ENCODE measurements at regions not wholly inside any gene's neighbourhood (a gene's known extent, or its start where the extent isn't known, plus 50 kb on each side); places are given as distances from the start of the nearest gene placed in this dataset.
"Not testable (repeated sequence)": the region's sequence is repeated elsewhere in the genome, so short reads cannot be mapped to it uniquely, and the experiment has no call there.

DNA sequence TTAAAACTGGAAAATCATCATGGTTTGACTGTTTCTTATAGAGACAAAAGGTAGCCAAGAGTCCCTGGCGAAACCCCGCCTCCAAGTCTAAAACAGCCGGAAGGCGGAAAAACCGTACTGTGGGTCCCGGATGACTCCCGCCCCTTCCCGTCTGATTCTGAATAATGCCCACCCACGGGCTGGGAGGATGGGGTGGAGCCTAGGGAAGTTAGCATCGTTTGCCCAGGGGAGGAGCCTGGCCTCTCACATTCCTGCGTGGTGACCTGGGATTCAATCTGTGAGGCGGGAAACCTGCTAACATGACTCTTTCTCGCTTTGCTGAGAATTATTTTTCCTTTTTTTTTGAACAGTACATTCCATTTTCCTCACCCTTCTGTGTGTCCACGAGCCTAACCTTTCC lies 124.9 kb downstream of the KCNK1 start:
- no peak for TF ChIP-seq POLR2A (IDR thresholded peaks at IDR 0.05)
- TF ChIP-seq, protein P1, sequence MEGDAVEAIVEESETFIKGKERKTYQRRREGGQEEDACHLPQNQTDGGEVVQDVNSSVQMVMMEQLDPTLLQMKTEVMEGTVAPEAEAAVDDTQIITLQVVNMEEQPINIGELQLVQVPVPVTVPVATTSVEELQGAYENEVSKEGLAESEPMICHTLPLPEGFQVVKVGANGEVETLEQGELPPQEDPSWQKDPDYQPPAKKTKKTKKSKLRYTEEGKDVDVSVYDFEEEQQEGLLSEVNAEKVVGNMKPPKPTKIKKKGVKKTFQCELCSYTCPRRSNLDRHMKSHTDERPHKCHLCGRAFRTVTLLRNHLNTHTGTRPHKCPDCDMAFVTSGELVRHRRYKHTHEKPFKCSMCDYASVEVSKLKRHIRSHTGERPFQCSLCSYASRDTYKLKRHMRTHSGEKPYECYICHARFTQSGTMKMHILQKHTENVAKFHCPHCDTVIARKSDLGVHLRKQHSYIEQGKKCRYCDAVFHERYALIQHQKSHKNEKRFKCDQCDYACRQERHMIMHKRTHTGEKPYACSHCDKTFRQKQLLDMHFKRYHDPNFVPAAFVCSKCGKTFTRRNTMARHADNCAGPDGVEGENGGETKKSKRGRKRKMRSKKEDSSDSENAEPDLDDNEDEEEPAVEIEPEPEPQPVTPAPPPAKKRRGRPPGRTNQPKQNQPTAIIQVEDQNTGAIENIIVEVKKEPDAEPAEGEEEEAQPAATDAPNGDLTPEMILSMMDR (IDR thresholded peaks at IDR 0.05): no peak
- no peak for TF ChIP-seq EP300 (IDR thresholded peaks at IDR 0.05; ENCODE audit: low read depth)
- no peak for TF ChIP-seq POLR2AphosphoS5 (IDR thresholded peaks at IDR 0.05)
- in situ Hi-C loops (cut with MboI; ENCODE audit: low pct_ligation_motif_present in 1 of 4, low pct_unique_long_range_greater_than_20kb in 1 of 4, low sequenced_read_pairs in 3 of 4): no loop called here

DNA sequence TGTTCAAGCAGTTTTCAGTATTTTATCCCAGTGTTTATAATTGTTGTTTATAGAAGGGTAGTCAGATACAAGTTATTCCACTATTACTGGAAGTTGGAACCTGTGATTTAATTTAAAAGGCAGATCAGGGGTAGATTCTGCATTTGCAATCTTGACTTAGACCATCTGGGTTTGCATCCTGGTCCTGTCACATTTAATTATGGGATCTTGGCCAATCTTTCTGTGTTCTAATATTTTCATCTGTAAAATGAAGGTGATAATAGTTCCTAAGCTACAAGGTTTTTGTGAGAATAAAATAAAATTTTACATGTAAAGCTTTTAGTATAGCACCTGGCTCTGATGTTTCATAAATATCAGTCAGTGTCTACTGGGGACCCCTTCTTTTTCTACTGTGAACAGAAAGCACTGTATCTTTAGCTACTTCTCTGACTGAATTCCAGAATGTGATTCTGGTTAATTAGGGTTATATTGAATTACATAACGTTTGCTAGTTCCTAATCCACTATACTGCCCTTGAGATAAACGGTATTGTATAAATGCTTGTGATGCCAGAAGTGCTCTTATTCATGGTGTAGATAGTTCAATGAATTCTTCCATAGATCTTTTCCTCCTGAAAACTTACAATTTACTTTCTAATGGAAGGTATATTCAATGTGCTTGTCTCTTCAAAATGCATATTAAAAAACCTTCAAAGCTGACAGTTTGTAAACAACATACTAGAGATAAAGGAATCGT lies 131.0 kb downstream of the KCNK1 start:
- no peaks in the 10 kb centered on the region for H3K36me3 ChIP-seq
- in situ Hi-C loops (cut with MboI; ENCODE audit: low pct_ligation_motif_present in 1 of 4, low pct_unique_long_range_greater_than_20kb in 1 of 4, low sequenced_read_pairs in 3 of 4) (no loop called here), intact Hi-C loops (cut with DNase I; ENCODE audit: low total_unique reads) (no loop called here)
- no peak for DNase-seq
- H3K9me3 ChIP-seq: no peaks in the 10 kb centered on the region
- no peaks in the 10 kb centered on the region for H3K27me3 ChIP-seq
- no peaks in the 10 kb centered on the region for H3K4me1 ChIP-seq
- no peak overlapping the region for H3K27ac ChIP-seq
- no peak overlapping the region for H3K4me3 ChIP-seq
- WGBS, 2 donors (ENCODE audit: low coverage in 1 of 2): 18 to 31% methylated on average over 3 of the region's 3 CpGs
- TF ChIP-seq POLR2AphosphoS5 (IDR thresholded peaks at IDR 0.05): no peak
- TF ChIP-seq POLR2A (IDR thresholded peaks at IDR 0.05): no peak
- TF ChIP-seq, protein P1 (IDR thresholded peaks at IDR 0.05): no peak
- TF ChIP-seq EP300 (IDR thresholded peaks at IDR 0.05; ENCODE audit: low read depth): no peak

More for the DNA sequence above, 124.9 kb downstream of the KCNK1 start:
- H3K27me3 ChIP-seq: no peaks in the 10 kb centered on the region
- no peaks in the 10 kb centered on the region for H3K9me3 ChIP-seq
- H3K4me3 ChIP-seq: no peak overlapping the region
- H3K4me1 ChIP-seq: no peaks in the 10 kb centered on the region
- no peak overlapping the region for H3K27ac ChIP-seq
- WGBS, 2 donors (ENCODE audit: low coverage in 1 of 2): 82 to 88% methylated on average over 14 of the region's 14 CpGs
- H3K36me3 ChIP-seq: no peaks in the 10 kb centered on the region
- no peak for DNase-seq
- intact Hi-C loops (cut with DNase I; ENCODE audit: low total_unique reads): no loop called here

DNA sequence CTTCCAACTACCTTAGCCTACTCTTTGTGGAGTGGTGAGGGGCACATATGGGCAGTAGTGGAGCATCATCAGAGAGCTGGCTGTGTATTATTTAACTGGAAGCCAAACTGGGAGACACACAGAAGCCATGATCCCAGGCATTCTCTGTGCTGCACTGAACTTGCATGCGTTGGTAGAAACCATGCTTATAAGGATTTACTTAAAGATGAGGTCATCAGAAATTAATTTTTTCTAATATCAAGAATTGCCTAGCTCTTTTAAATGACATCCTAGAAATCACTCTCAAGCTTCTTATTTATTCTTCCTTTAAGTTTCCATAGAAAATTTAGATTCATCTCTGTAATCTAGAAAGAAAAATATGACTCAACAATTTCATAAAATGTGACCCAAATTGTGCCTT lies 136.2 kb downstream of the KCNK1 start:
- Histone ChIP-seq H3K4me1 (no peaks in the 10 kb centered on the region), H3K4me3 (no peak overlapping the region), H3K27ac (no peak overlapping the region), H3K27me3 (no peaks in the 10 kb centered on the region), H3K36me3 (no peaks in the 10 kb centered on the region), H3K9me3 (no peaks in the 10 kb centered on the region)
- DNase-seq: no peak
- intact Hi-C loops (cut with DNase I; ENCODE audit: low total_unique reads) (no loop called here), in situ Hi-C loops (cut with MboI; ENCODE audit: low pct_ligation_motif_present in 1 of 4, low pct_unique_long_range_greater_than_20kb in 1 of 4, low sequenced_read_pairs in 3 of 4) (no loop called here)
- TF ChIP-seq EP300 (IDR thresholded peaks at IDR 0.05; ENCODE audit: low read depth) (no peak), POLR2AphosphoS5 (IDR thresholded peaks at IDR 0.05) (no peak), POLR2A (IDR thresholded peaks at IDR 0.05) (no peak)
- TF ChIP-seq, protein P1 (IDR thresholded peaks at IDR 0.05): no peak
- 86 to 90% methylated on average over 1 of the region's 1 CpG for WGBS, 2 donors (ENCODE audit: low coverage in 1 of 2)

DNA sequence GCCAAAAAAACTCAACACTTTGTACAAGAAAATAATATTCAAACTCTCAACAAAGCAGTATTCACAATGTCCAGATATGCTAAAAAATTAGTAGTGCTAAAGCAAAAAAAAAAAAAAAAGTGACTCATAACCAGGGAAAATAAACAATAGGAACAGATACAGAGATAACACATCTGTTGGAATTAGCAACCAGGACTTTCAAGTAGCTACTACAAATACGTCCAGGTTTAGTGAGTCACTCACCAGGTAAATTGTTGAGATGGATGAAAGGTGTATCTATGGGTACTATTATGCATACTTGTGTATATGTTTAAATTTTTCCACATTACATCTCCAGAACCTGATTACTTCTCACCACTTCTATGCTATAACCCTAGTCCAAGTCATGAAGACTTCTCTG lies 144.8 kb upstream of the SLC35F3 start:
- 0 to 33% methylated on average over 1 of the region's 1 CpG for WGBS, 2 donors (ENCODE audit: low coverage in 1 of 2)
- Histone ChIP-seq H3K27ac (no peak overlapping the region), H3K4me1 (no peaks in the 10 kb centered on the region), H3K27me3 (no peaks in the 10 kb centered on the region), H3K36me3 (no peaks in the 10 kb centered on the region), H3K9me3 (no peaks in the 10 kb centered on the region), H3K4me3 (no peak overlapping the region)
- in situ Hi-C loops (cut with MboI; ENCODE audit: low pct_ligation_motif_present in 1 of 4, low pct_unique_long_range_greater_than_20kb in 1 of 4, low sequenced_read_pairs in 3 of 4): no loop called here
- TF ChIP-seq POLR2A (IDR thresholded peaks at IDR 0.05): no peak
- TF ChIP-seq POLR2AphosphoS5 (IDR thresholded peaks at IDR 0.05): no peak
- TF ChIP-seq, protein P1 (IDR thresholded peaks at IDR 0.05): no peak
- no peak for TF ChIP-seq EP300 (IDR thresholded peaks at IDR 0.05; ENCODE audit: low read depth)
- no peak for DNase-seq
- intact Hi-C loops (cut with DNase I; ENCODE audit: low total_unique reads): no loop called here

DNA sequence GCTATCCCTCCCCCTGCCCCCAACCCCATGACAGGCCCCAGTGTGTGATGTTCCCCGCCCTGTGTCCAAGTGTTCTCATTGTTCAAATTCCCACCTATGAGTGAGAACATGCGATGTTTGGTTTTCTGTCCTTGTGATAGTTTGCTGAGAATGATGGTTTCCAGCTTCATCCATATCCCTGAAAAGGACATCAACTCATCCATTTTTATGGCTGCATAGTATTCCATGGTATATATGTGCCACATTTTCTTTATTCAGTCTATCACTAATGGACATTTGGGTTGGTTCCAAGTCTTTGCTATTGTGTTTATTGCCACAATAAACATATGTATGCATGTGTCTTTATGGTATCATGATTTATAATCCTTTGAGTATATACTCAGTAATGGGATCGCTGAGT lies 140.2 kb upstream of the SLC35F3 start:
- H3K27me3 ChIP-seq; H3K9me3 ChIP-seq; intact Hi-C loops (cut with DNase I; ENCODE audit: low total_unique reads); in situ Hi-C loops (cut with MboI; ENCODE audit: low pct_ligation_motif_present in 1 of 4, low pct_unique_long_range_greater_than_20kb in 1 of 4, low sequenced_read_pairs in 3 of 4); H3K4me1 ChIP-seq; H3K36me3 ChIP-seq; H3K4me3 ChIP-seq; H3K27ac ChIP-seq; DNase-seq: not testable (repeated sequence)
- 57 to 83% methylated on average over 1 to 3 of the region's 3 CpGs for WGBS, 2 donors (ENCODE audit: low coverage in 1 of 2)

All from transverse colon (tissue), 4 donors.